HEK293 (cell line): ENCODE measurements at regions not wholly inside any gene's neighbourhood (a gene's known extent, or its start where the extent isn't known, plus 50 kb on each side); places are given as distances from the start of the nearest gene placed in this dataset.

Experiments
- ATF2 ChIP-seq: fragments of 450-650 bp; formaldehyde crosslinking; IDR thresholded peaks from 2 replicates; pipeline ENCODE4 v1.5.1; 2016; ENCODE audit warnings: missing biosample characterization, missing genetic modification characterization, low read depth
- CTCF ChIP-seq: fragments of 450-650 bp; formaldehyde crosslinking; IDR thresholded peaks from 2 replicates; pipeline ENCODE4 v1.5.1; 2016; ENCODE audit warnings: missing biosample characterization, missing genetic modification characterization
- HOXA7 ChIP-seq: sonication (generic); formaldehyde crosslinking; IDR thresholded peaks from 2 replicates; pipeline ENCODE4 v1.8.1; 2022; ENCODE audit warnings: missing genetic modification reagents, borderline replicate concordance
- YY1 ChIP-seq: fragments of 450-650 bp; formaldehyde crosslinking; IDR thresholded peaks from 2 replicates; pipeline ENCODE4 v1.5.1; 2018; ENCODE audit warnings: missing biosample characterization, missing genetic modification characterization
- ZNF157 ChIP-seq: fragments of 450-650 bp; formaldehyde crosslinking; IDR thresholded peaks from 2 replicates; pipeline ENCODE4 v1.5.1; 2016; ENCODE audit warnings: missing biosample characterization, missing genetic modification characterization
- ZNF214 ChIP-seq: fragments of 450-650 bp; formaldehyde crosslinking; IDR thresholded peaks from 2 replicates; pipeline ENCODE4 v1.5.1; 2017; ENCODE audit warnings: missing biosample characterization, mild to moderate bottlenecking, missing genetic modification characterization, borderline replicate concordance
- ZNF26 ChIP-seq: fragments of 450-650 bp; formaldehyde crosslinking; IDR thresholded peaks from 2 replicates; pipeline ENCODE4 v1.5.1; 2016; ENCODE audit warnings: missing biosample characterization, missing genetic modification characterization
- ZNF274 ChIP-seq, 2 experiments: fragments of 200-500 bp in 1 of 2; fragments of 450-650 bp in 1 of 2; sonication (Bioruptor generic) in 1 of 2; formaldehyde crosslinking in 1 of 2; IDR thresholded peaks; 2 replicates each; pipeline versions ENCODE4 v1.5.1 to v1.6.1; 2014 to 2016; ENCODE audit warnings: borderline replicate concordance in 1 of 2, inconsistent platforms in 1 of 2, low read length in 1 of 2, missing biosample characterization in 1 of 2, missing genetic modification characterization in 1 of 2
- ZNF626 ChIP-seq: fragments of 450-650 bp; sonication (Bioruptor Pico); formaldehyde crosslinking; IDR thresholded peaks from 2 replicates; pipeline ENCODE4 v1.5.1; 2018; ENCODE audit warnings: missing biosample characterization, missing genetic modification characterization, inconsistent platforms
- ZNF701 ChIP-seq: fragments of 450-650 bp; formaldehyde crosslinking; IDR thresholded peaks from 2 replicates; pipeline ENCODE4 v1.5.1; 2016; ENCODE audit warnings: missing biosample characterization, missing genetic modification characterization
- ZNF707 ChIP-seq: fragments of 450-650 bp; formaldehyde crosslinking; IDR thresholded peaks from 2 replicates; pipeline ENCODE4 v1.5.1; 2016; ENCODE audit warnings: missing biosample characterization, missing genetic modification characterization
- TF ChIP-seq, protein P1 (sequence below): fragments of 450-650 bp; formaldehyde crosslinking; optimal IDR thresholded peaks from 2 replicates; pipeline ENCODE3; 2016; ENCODE audit warnings: missing biosample characterization, mild to moderate bottlenecking, missing genetic modification characterization

DNA sequence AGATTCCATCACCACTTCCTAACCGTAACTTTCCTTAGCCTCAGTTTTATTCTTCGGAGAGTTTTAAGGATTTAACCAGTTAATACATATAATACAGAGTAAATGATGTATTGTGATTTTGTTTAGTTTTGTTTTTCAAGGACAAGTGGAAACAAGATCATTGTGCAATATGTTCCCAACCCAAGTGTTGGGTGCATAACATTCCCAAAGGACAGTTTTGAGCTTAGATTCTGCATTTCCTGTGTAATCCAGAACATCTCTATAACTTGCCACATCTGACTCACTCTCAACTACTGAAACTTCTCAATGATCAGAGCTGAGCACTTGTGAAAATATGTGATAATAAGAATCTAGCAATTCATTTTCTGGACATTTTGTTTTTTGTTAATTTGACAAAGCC lies 466.1 kb upstream of the PPP2R3A start:
- TF ChIP-seq CTCF (tag by site-specific recombination) (no peak), ATF2 (no peak), ZNF157 (tag by site-specific recombination) (no peak), ZNF626 (tag by site-specific recombination) (no peak), ZNF26 (tag by site-specific recombination) (no peak), ZNF701 (tag by site-specific recombination) (no peak), ZNF707 (no peak), ZNF274 (IDR thresholded peaks at IDR 0.05; ENCODE audit: low read length) (no peak), ZNF274 (tag by site-specific recombination; IDR thresholded peaks at IDR 0.05; ENCODE audit: borderline replicate concordance) (no peak), YY1 (tag by site-specific recombination) (no peak), ZNF214 (tag by site-specific recombination) (no peak), HOXA7 (no peak)
- TF ChIP-seq, protein P1, sequence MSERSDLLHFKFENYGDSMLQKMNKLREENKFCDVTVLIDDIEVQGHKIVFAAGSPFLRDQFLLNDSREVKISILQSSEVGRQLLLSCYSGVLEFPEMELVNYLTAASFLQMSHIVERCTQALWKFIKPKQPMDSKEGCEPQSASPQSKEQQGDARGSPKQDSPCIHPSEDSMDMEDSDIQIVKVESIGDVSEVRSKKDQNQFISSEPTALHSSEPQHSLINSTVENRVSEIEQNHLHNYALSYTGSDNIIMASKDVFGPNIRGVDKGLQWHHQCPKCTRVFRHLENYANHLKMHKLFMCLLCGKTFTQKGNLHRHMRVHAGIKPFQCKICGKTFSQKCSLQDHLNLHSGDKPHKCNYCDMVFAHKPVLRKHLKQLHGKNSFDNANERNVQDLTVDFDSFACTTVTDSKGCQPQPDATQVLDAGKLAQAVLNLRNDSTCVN (tag by site-specific recombination), result no peak
